DOHH2 (cell line): ENCODE measurements at regions not wholly inside any gene's neighbourhood (a gene's known extent, or its start where the extent isn't known, plus 50 kb on each side); places are given as distances from the start of the nearest gene placed in this dataset.

ENCODE experiments used
- EZH2phosphoT487 ChIP-seq: fragments of 200-600 bp; sonication (generic); IDR thresholded peaks from 2 replicates; pipeline ENCODE4 v1.6.1; 2017; ENCODE audit warnings: borderline replicate concordance, mild to moderate bottlenecking, antibody characterized with exemption, low read length, moderate library complexity, mixed read lengths
- TF ChIP-seq, protein P1 (sequence below): fragments of 200-600 bp; sonication (generic); IDR thresholded peaks from one replicate; pipeline ENCODE4 v1.5.1; 2014; ENCODE audit warnings: antibody characterized with exemption, mild to moderate bottlenecking, low read depth, low read length; ENCODE audit not compliant: poor library complexity, severe bottlenecking

DNA sequence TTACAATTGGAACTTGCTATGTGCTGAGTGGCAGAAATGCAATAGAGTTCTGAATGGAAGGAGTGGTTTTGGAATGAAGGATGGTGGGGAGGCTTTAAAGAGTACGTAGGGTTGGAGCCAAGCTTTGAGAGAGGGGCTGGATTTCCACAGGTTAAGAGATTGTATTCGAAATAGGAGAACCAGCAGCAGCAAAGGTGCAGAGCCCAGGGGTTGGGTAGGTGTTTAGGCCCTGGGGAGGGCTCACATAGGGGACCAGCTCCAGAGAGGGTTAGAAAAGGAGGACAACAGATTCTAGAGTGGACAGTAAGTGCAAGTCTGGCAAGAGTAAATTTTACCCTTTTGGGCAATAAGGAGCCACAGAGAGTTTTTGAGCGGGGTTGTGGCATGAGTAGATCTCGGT is 297.2 kb downstream of the RPS24 start:
- TF ChIP-seq, protein P1, sequence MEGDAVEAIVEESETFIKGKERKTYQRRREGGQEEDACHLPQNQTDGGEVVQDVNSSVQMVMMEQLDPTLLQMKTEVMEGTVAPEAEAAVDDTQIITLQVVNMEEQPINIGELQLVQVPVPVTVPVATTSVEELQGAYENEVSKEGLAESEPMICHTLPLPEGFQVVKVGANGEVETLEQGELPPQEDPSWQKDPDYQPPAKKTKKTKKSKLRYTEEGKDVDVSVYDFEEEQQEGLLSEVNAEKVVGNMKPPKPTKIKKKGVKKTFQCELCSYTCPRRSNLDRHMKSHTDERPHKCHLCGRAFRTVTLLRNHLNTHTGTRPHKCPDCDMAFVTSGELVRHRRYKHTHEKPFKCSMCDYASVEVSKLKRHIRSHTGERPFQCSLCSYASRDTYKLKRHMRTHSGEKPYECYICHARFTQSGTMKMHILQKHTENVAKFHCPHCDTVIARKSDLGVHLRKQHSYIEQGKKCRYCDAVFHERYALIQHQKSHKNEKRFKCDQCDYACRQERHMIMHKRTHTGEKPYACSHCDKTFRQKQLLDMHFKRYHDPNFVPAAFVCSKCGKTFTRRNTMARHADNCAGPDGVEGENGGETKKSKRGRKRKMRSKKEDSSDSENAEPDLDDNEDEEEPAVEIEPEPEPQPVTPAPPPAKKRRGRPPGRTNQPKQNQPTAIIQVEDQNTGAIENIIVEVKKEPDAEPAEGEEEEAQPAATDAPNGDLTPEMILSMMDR = no peak
- no peak for TF ChIP-seq EZH2phosphoT487
